Mesothelial cell of epicardium (in vitro differentiated cells): ENCODE measurements at regions not wholly inside any gene's neighbourhood (a gene's known extent, or its start where the extent isn't known, plus 50 kb on each side); places are given as distances from the start of the nearest gene placed in this dataset.

Source experiments
- DNase-seq, 2 experiments: peaks; one replicate each; pipeline ENCODE4 v3.0.0; 2021; ENCODE audit warnings: low spot score in 2 of 2; ENCODE audit not compliant: unreplicated experiment in 2 of 2
- H3K27ac Mint-ChIP-seq: 2 replicates; pipeline ENCODE4 v1.8.0; 2021; ENCODE audit warnings: mixed read lengths
- H3K27me3 Mint-ChIP-seq: 2 replicates; pipeline ENCODE4 v1.8.0; 2021; ENCODE audit warnings: low read depth, mixed read lengths
- H3K36me3 Mint-ChIP-seq: 2 replicates; pipeline ENCODE4 v1.8.0; 2021; ENCODE audit warnings: mixed read lengths
- H3K4me1 Mint-ChIP-seq: 2 replicates; pipeline ENCODE4 v1.8.0; 2021; ENCODE audit warnings: mixed read lengths
- H3K4me3 Mint-ChIP-seq: 2 replicates; pipeline ENCODE4 v1.8.0; 2021; ENCODE audit warnings: mild to moderate bottlenecking, moderate library complexity, mixed read lengths
- H3K9me3 Mint-ChIP-seq: 2 replicates; pipeline ENCODE4 v1.8.0; 2021; ENCODE audit warnings: mixed read lengths
- CTCF ChIP-seq: fragments of 200-600 bp; sonication (generic); IDR thresholded peaks from one replicate; pipeline ENCODE4 v1.5.0; 2021; ENCODE audit warnings: antibody characterized with exemption; ENCODE audit not compliant: unreplicated experiment

- Mint-ChIP-seq H3K27me3 (peaks cover 63% of the 10 kb centered on the region), H3K27ac (no peak overlapping the region), H3K4me3 (no peak overlapping the region), H3K9me3 (no peaks in the 10 kb centered on the region), H3K4me1 (no peaks in the 10 kb centered on the region), H3K36me3 (no peaks in the 10 kb centered on the region)
- TF ChIP-seq CTCF: no peak
- DNase-seq: no peak
Observed at GRCh38 chr11:119515771-119516400, 92.9 kb upstream of the THY1 start.

- H3K27ac Mint-ChIP-seq: no peak overlapping the region
- H3K27me3 Mint-ChIP-seq: peaks cover 68% of the 10 kb centered on the region
- peaks cover 3% of the 10 kb centered on the region for H3K9me3 Mint-ChIP-seq
- H3K36me3 Mint-ChIP-seq: no peaks in the 10 kb centered on the region
- no peak for TF ChIP-seq CTCF
- H3K4me1 Mint-ChIP-seq: no peaks in the 10 kb centered on the region
- H3K4me3 Mint-ChIP-seq: no peak overlapping the region
- DNase-seq: no peak
Observed at GRCh38 chr11:119513806-119514170, 90.8 kb upstream of the THY1 start.

- Mint-ChIP-seq H3K36me3 (no peaks in the 10 kb centered on the region), H3K9me3 (peaks cover 3% of the 10 kb centered on the region), H3K27ac (no peak overlapping the region), H3K27me3 (peaks cover 66% of the 10 kb centered on the region), H3K4me1 (no peaks in the 10 kb centered on the region), H3K4me3 (no peak overlapping the region)
- DNase-seq: no peak
- no peak for TF ChIP-seq CTCF
Observed at GRCh38 chr11:119513131-119513805, 90.3 kb upstream of the THY1 start.

- Mint-ChIP-seq H3K4me1 (no peaks in the 10 kb centered on the region), H3K4me3 (no peak overlapping the region), H3K27me3 (peaks cover 61% of the 10 kb centered on the region), H3K27ac (no peak overlapping the region), H3K9me3 (peaks cover 3% of the 10 kb centered on the region), H3K36me3 (no peaks in the 10 kb centered on the region)
- DNase-seq: no peak
- no peak for TF ChIP-seq CTCF
Observed at GRCh38 chr11:119512369-119512768, 89.4 kb upstream of the THY1 start.

- Mint-ChIP-seq H3K9me3 (peaks cover 3% of the 10 kb centered on the region), H3K36me3 (no peaks in the 10 kb centered on the region), H3K27me3 (peaks cover 55% of the 10 kb centered on the region), H3K4me3 (no peak overlapping the region), H3K4me1 (no peaks in the 10 kb centered on the region), H3K27ac (no peak overlapping the region)
- no peak for TF ChIP-seq CTCF
- DNase-seq: no peak
Observed at GRCh38 chr11:119511614-119512306, 88.8 kb upstream of the THY1 start.
